ENCODE measurements at regions not wholly inside any gene's neighbourhood (a gene's known extent, or its start where the extent isn't known, plus 50 kb on each side); places are given as distances from the start of the nearest gene placed in this dataset.

GRCh38 chr2:173782681-173783080 lies 182.5 kb downstream of the SP3 start:
- TF ChIP-seq CTCF (IDR thresholded peaks at IDR 0.05) = no peak
- Histone ChIP-seq H3K4me3 (ENCODE audit: low read depth in 1 of 2, low read length in 1 of 2) (no peak overlapping the region), H3K27me3 (peaks cover 51% of the 10 kb centered on the region), H3K27ac (no peak overlapping the region), H3K4me1 (ENCODE audit: control insufficient read depth in 1 of 2, insufficient read depth in 1 of 2, low read depth in 1 of 2, low read length in 1 of 2) (no peaks in the 10 kb centered on the region), H3K9me3 (no peaks in the 10 kb centered on the region), H3K36me3 (no peaks in the 10 kb centered on the region)

GRCh38 chr2:173783382-173783781 lies 181.8 kb downstream of the SP3 start:
- TF ChIP-seq CTCF (IDR thresholded peaks at IDR 0.05) = no peak

GRCh38 chr2:173785813-173786212 lies 179.4 kb downstream of the SP3 start:
- no peak for TF ChIP-seq CTCF (IDR thresholded peaks at IDR 0.05)
- no peak overlapping the region for H3K4me3 ChIP-seq (ENCODE audit: low read depth in 1 of 2, low read length in 1 of 2)

More at GRCh38 chr2:173783382-173783781, 181.8 kb downstream of the SP3 start:
- no peaks in the 10 kb centered on the region for H3K9me3 ChIP-seq
- H3K36me3 ChIP-seq = no peaks in the 10 kb centered on the region
- no peak overlapping the region for H3K27ac ChIP-seq
- no peak overlapping the region for H3K4me3 ChIP-seq (ENCODE audit: low read depth in 1 of 2, low read length in 1 of 2)
- H3K4me1 ChIP-seq (ENCODE audit: control insufficient read depth in 1 of 2, insufficient read depth in 1 of 2, low read depth in 1 of 2, low read length in 1 of 2) = no peaks in the 10 kb centered on the region
- H3K27me3 ChIP-seq = peaks cover 54% of the 10 kb centered on the region

GRCh38 chr2:173791502-173791901 lies 173.7 kb downstream of the SP3 start:
- Histone ChIP-seq H3K27me3 (peaks cover 55% of the 10 kb centered on the region), H3K9me3 (no peaks in the 10 kb centered on the region), H3K4me1 (ENCODE audit: control insufficient read depth in 1 of 2, insufficient read depth in 1 of 2, low read depth in 1 of 2, low read length in 1 of 2) (no peaks in the 10 kb centered on the region), H3K27ac (no peak overlapping the region), H3K36me3 (no peaks in the 10 kb centered on the region), H3K4me3 (ENCODE audit: low read depth in 1 of 2, low read length in 1 of 2) (no peak overlapping the region)
- TF ChIP-seq CTCF (IDR thresholded peaks at IDR 0.05) = no peak

More at GRCh38 chr2:173785813-173786212, 179.4 kb downstream of the SP3 start:
- Histone ChIP-seq H3K27ac (no peak overlapping the region), H3K27me3 (peaks cover 54% of the 10 kb centered on the region), H3K4me1 (ENCODE audit: control insufficient read depth in 1 of 2, insufficient read depth in 1 of 2, low read depth in 1 of 2, low read length in 1 of 2) (no peaks in the 10 kb centered on the region), H3K9me3 (no peaks in the 10 kb centered on the region), H3K36me3 (no peaks in the 10 kb centered on the region)

GRCh38 chr2:173792166-173792565 lies 173.0 kb downstream of the SP3 start:
- Histone ChIP-seq H3K36me3 (no peaks in the 10 kb centered on the region), H3K9me3 (no peaks in the 10 kb centered on the region), H3K27me3 (peaks cover 50% of the 10 kb centered on the region), H3K27ac (no peak overlapping the region), H3K4me1 (ENCODE audit: control insufficient read depth in 1 of 2, insufficient read depth in 1 of 2, low read depth in 1 of 2, low read length in 1 of 2) (no peaks in the 10 kb centered on the region), H3K4me3 (ENCODE audit: low read depth in 1 of 2, low read length in 1 of 2) (no peak overlapping the region)
- no peak for TF ChIP-seq CTCF (IDR thresholded peaks at IDR 0.05)

- Histone ChIP-seq H3K36me3 (no peaks in the 10 kb centered on the region), H3K27me3 (peaks cover 44% of the 10 kb centered on the region), H3K4me3 (ENCODE audit: low read depth in 1 of 2, low read length in 1 of 2) (no peak overlapping the region), H3K4me1 (ENCODE audit: control insufficient read depth in 1 of 2, insufficient read depth in 1 of 2, low read depth in 1 of 2, low read length in 1 of 2) (no peaks in the 10 kb centered on the region), H3K27ac (no peak overlapping the region), H3K9me3 (no peaks in the 10 kb centered on the region)
- no peak for TF ChIP-seq CTCF (IDR thresholded peaks at IDR 0.05)
Measured at GRCh38 chr2:173792741-173793140, 172.4 kb downstream of the SP3 start.
